ENCODE measurements at regions not wholly inside any gene's neighbourhood (a gene's known extent, or its start where the extent isn't known, plus 50 kb on each side); places are given as distances from the start of the nearest gene placed in this dataset.

DNA sequence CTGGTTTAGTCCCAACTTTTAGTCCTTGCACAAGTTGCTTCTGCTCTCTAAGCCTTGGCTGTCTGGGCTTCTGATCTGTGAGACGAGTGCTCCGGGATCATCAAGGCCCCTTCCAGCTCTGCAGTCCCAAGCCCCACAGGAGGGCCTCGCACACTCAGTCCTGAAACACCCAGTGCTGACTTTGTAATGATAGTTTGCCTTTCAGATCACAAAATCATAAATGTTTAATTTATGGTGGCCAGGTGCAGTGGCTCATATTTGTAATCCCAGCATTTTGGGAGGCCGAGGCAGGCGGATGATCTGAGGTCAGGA, 95.9 kb upstream of the SLC25A48 start:
- TF ChIP-seq SUZ12 (IDR thresholded peaks at IDR 0.05; ENCODE audit: extremely low read depth, insufficient read depth, insufficient read length): no peak
- TF ChIP-seq YY1 (IDR thresholded peaks at IDR 0.05; ENCODE audit: insufficient read depth, insufficient read length): no peak
- TF ChIP-seq ZNF274 (IDR thresholded peaks at IDR 0.05; ENCODE audit: low read depth, low read length): no peak

All from NT2/D1 (cell line).